Heart left ventricle (tissue), 13 donors: ENCODE measurements at regions not wholly inside any gene's neighbourhood (a gene's known extent, or its start where the extent isn't known, plus 50 kb on each side); places are given as distances from the start of the nearest gene placed in this dataset.
"Not testable (repeated sequence)": the region's sequence is repeated elsewhere in the genome, so short reads cannot be mapped to it uniquely, and the experiment has no call there.

Experiments
- POLR2A ChIP-seq, 2 donors: fragments of 450-650 bp; IDR thresholded peaks; one replicate each; pipeline ENCODE4 v1.6.1; 2017; ENCODE audit warnings: antibody characterized with exemption in 2 of 2, mild to moderate bottlenecking in 2 of 2, moderate library complexity in 2 of 2
- TF ChIP-seq, protein P1 (sequence below), 12 donors: fragments of 200-600 bp; sonication (generic) in 4 of 12; IDR thresholded peaks; one replicate each; pipeline versions ENCODE4 v1.5.0 to v1.8.0; 2018 to 2022; ENCODE audit warnings: antibody characterized with exemption in 12 of 12, mild to moderate bottlenecking in 5 of 12
- donor health status: ischemic (EF 13 %, LVEDD 7.1; RV severe dilation, severe dysfunction).
- donor health status: DM: no; HTN: yes; CAD: no.
- donor health status: DM: no; HTN: no; CAD: no.
- donor health status: ischemic (EF 25% LVEDD 6.9; RV normal size, moderate dysfunction).
- donor health status: ischemic (EF 25% LVEDD 5.7; RV mildly dilated, moderate dysfunction).
- donor health status: ischemic (EF 35%, LVEDD 5.7; RV mildly dilated, moderate dysfunction).
- donor health status: nonischemic (EF 11% LVEDD 7.7; RV severe dilation, severe dysfunction).
- donor health status: DM: yes; HTN: yes; CAD: no.
- donor health status: PGD.
- donor health status: ischemic (EF 29% LVEDD 5.4; RV normal size, mild dysfunction).
- donor health status: nonischemic (EF 23%, LVEDD 6.1; RV moderate dilation, normal function).

DNA sequence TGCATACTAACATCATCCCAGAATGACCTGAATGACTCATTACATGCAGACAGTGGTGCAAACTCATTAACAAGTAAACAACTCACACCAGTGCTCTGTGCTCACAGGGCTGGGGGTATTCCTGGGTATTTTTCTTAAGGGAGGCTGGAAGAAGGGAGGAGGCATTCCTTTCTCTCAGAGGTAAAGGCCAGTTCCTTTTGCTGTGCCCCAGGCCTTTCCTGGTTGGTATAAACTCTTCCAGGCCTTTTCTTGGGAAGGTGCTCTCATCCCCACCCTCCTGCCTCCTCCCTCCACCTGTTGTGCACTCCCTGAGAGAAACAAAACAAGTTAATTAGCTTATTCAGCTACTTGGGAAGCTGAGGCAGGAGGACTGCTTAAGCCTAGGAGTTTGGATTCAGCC lies 4779.2 kb upstream of the OR11H1 start:
- TF ChIP-seq, protein P1, sequence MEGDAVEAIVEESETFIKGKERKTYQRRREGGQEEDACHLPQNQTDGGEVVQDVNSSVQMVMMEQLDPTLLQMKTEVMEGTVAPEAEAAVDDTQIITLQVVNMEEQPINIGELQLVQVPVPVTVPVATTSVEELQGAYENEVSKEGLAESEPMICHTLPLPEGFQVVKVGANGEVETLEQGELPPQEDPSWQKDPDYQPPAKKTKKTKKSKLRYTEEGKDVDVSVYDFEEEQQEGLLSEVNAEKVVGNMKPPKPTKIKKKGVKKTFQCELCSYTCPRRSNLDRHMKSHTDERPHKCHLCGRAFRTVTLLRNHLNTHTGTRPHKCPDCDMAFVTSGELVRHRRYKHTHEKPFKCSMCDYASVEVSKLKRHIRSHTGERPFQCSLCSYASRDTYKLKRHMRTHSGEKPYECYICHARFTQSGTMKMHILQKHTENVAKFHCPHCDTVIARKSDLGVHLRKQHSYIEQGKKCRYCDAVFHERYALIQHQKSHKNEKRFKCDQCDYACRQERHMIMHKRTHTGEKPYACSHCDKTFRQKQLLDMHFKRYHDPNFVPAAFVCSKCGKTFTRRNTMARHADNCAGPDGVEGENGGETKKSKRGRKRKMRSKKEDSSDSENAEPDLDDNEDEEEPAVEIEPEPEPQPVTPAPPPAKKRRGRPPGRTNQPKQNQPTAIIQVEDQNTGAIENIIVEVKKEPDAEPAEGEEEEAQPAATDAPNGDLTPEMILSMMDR (IDR thresholded peaks at IDR 0.05), result not testable (repeated sequence)
- not testable (repeated sequence) for TF ChIP-seq POLR2A (IDR thresholded peaks at IDR 0.05)
